ENCODE measurements at regions not wholly inside any gene's neighbourhood (a gene's known extent, or its start where the extent isn't known, plus 50 kb on each side); places are given as distances from the start of the nearest gene placed in this dataset.

DNA sequence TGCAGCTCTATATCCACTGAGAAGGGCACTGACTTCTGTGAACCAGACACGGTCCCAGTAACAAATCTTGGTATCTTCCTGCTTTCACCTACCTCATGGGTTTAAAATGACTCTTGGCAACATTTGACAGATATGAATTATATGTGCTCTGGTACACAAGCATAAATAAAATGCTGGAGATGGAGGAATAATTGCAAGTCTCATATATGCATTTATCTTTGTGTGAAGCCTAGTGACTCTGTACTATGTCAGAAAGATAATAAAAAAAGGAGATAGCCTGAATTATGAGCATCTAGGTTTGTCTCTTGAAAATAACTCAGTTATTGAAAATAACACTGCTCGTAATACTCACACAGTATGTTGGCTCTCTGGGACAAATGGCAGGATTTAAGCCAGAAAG is 167.1 kb upstream of the CRBN start:
- TF ChIP-seq, protein P1, sequence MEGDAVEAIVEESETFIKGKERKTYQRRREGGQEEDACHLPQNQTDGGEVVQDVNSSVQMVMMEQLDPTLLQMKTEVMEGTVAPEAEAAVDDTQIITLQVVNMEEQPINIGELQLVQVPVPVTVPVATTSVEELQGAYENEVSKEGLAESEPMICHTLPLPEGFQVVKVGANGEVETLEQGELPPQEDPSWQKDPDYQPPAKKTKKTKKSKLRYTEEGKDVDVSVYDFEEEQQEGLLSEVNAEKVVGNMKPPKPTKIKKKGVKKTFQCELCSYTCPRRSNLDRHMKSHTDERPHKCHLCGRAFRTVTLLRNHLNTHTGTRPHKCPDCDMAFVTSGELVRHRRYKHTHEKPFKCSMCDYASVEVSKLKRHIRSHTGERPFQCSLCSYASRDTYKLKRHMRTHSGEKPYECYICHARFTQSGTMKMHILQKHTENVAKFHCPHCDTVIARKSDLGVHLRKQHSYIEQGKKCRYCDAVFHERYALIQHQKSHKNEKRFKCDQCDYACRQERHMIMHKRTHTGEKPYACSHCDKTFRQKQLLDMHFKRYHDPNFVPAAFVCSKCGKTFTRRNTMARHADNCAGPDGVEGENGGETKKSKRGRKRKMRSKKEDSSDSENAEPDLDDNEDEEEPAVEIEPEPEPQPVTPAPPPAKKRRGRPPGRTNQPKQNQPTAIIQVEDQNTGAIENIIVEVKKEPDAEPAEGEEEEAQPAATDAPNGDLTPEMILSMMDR (conservative IDR thresholded peaks at IDR 0.05), result no peak
- no peak for TF ChIP-seq ZFX (IDR thresholded peaks at IDR 0.05)

DNA sequence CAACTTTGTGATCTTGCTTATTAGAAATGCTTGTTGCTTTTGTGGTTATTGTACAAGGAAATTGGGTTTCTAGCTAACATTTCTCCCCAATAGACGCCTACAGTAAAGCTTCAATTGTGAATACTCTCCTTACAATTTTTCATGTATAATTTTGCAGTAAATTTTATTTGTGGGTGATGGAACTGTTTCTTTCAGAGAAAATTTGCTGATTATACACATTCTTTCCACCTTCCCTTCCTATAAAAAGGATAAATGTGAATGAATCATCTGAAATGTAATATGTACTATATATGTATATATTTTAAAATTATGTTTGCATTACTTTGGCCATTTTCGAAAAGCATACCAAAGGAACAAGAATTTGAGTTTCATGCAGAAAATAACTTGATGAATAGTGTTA is 162.7 kb upstream of the CRBN start:
- H3K27ac ChIP-seq, result no peak overlapping the region
- TF ChIP-seq, protein P1 (conservative IDR thresholded peaks at IDR 0.05), result no peak
- TF ChIP-seq ZFX (IDR thresholded peaks at IDR 0.05), result no peak

More for the DNA sequence above, 167.1 kb upstream of the CRBN start:
- no peak overlapping the region for H3K27ac ChIP-seq

- no peak for TF ChIP-seq ZFX (IDR thresholded peaks at IDR 0.05)
- TF ChIP-seq, protein P1 (conservative IDR thresholded peaks at IDR 0.05), result no peak
- H3K27ac ChIP-seq, result no peak overlapping the region
Observed at GRCh38 chr3:3340965-3341895, 161.7 kb upstream of the CRBN start.

- TF ChIP-seq ZFX (IDR thresholded peaks at IDR 0.05), result no peak
- TF ChIP-seq, protein P1 (conservative IDR thresholded peaks at IDR 0.05), result no peak
Observed at GRCh38 chr3:3340526-3340925, 161.0 kb upstream of the CRBN start.

GRCh38 chr3:3335903-3336302 is 156.4 kb upstream of the CRBN start:
- H3K27ac ChIP-seq, result no peak overlapping the region
- TF ChIP-seq, protein P1 (conservative IDR thresholded peaks at IDR 0.05), result no peak
- TF ChIP-seq ZFX (IDR thresholded peaks at IDR 0.05), result no peak

More at GRCh38 chr3:3340526-3340925, 161.0 kb upstream of the CRBN start:
- H3K27ac ChIP-seq, result no peak overlapping the region

DNA sequence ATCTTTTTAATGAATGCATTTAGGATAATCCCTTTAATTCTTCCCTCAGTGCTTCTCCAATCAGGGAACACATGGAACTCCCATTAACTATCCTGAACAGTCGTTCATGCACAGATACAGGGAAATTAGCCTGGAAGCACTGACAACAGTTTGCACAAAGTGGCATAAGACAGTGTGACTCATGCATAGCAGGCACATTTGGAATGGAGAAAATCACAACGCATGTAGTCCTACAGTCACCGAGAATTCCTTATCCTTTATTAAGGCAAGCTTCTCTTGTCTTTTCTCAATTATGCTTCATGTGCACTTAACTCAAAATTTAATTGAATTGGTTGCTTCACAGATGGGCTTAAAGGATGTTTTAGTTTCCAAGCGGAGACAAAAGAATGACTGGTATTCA is 155.0 kb upstream of the CRBN start:
- no peak overlapping the region for H3K27ac ChIP-seq
- no peak for TF ChIP-seq ZFX (IDR thresholded peaks at IDR 0.05)
- TF ChIP-seq, protein P1 (conservative IDR thresholded peaks at IDR 0.05), result no peak

GRCh38 chr3:3333571-3333970 is 154.1 kb upstream of the CRBN start:
- TF ChIP-seq ZFX (IDR thresholded peaks at IDR 0.05), result no peak
- TF ChIP-seq, protein P1 (conservative IDR thresholded peaks at IDR 0.05), result no peak
- no peak overlapping the region for H3K27ac ChIP-seq

Measured in C4-2B (cell line).